Neuronal stem cell (in vitro differentiated cells): ENCODE measurements at regions not wholly inside any gene's neighbourhood (a gene's known extent, or its start where the extent isn't known, plus 50 kb on each side); places are given as distances from the start of the nearest gene placed in this dataset.

ENCODE experiments used
- DNase-seq: peaks from one replicate; pipeline ENCODE4 v3.0.0-alpha.2; 2013; ENCODE audit warnings: low spot score
- H2AFZ ChIP-seq: one replicate; pipeline ENCODE4 v1.6.1; 2013; ENCODE audit warnings: mild to moderate bottlenecking, low read length, inconsistent platforms
- H2AK5ac ChIP-seq: 2 replicates; pipeline ENCODE4 v1.6.1; 2013; ENCODE audit warnings: low read depth, mild to moderate bottlenecking, inconsistent platforms, low read length, moderate library complexity, mixed read lengths
- H2BK120ac ChIP-seq: 2 replicates; pipeline ENCODE4 v1.6.1; 2013; ENCODE audit warnings: low read depth, mild to moderate bottlenecking, inconsistent platforms, low read length, moderate library complexity, mixed read lengths
- H2BK12ac ChIP-seq: one replicate; pipeline ENCODE4 v1.6.1; 2013; ENCODE audit warnings: low read length, inconsistent platforms
- H2BK15ac ChIP-seq: 2 replicates; pipeline ENCODE4 v1.6.1; 2013; ENCODE audit warnings: mild to moderate bottlenecking, low read length, inconsistent platforms, mixed read lengths
- H2BK5ac ChIP-seq: one replicate; pipeline ENCODE4 v1.6.1; 2013; ENCODE audit warnings: inconsistent platforms, mild to moderate bottlenecking, low read length, moderate library complexity
- H3K14ac ChIP-seq: one replicate; pipeline ENCODE4 v1.6.1; 2013; ENCODE audit warnings: low read length, inconsistent platforms
- H3K18ac ChIP-seq: 2 replicates; pipeline ENCODE4 v1.6.1; 2013; ENCODE audit warnings: low read length, inconsistent platforms
- H3K23ac ChIP-seq: 2 replicates; pipeline ENCODE4 v1.6.1; 2013; ENCODE audit warnings: low read depth, mild to moderate bottlenecking, mixed read lengths, low read length, inconsistent platforms; ENCODE audit not compliant: poor library complexity
- H3K27ac ChIP-seq: replicated peaks from 3 replicates; pipeline ENCODE4 v1.5.1; 2013; ENCODE audit warnings: low read length, inconsistent platforms
- H3K27me3 ChIP-seq, 3 experiments: 2 replicates each; pipeline ENCODE4 v1.6.1; 2013; ENCODE audit warnings: low read length in 3 of 3, mild to moderate bottlenecking in 2 of 3, inconsistent platforms in 1 of 3, low read depth in 1 of 3, mixed read lengths in 1 of 3, moderate library complexity in 1 of 3; ENCODE audit not compliant: control insufficient read depth in 3 of 3, insufficient read depth in 3 of 3
- H3K36me3 ChIP-seq, 2 donors: replicated peaks in 1 of 2; 2 replicates each; pipeline ENCODE4 v1.6.1; 2013; ENCODE audit warnings: low read length in 2 of 2; ENCODE audit not compliant: control insufficient read depth in 2 of 2, insufficient read depth in 2 of 2
- H3K4ac ChIP-seq: 2 replicates; pipeline ENCODE4 v1.6.1; 2013; ENCODE audit warnings: inconsistent platforms, mild to moderate bottlenecking, low read length, moderate library complexity
- H3K4me1 ChIP-seq, 2 donors: 1 replicate in 1 of 2; 2 replicates in 1 of 2; pipeline ENCODE4 v1.6.1; 2013; ENCODE audit warnings: low read length in 2 of 2, low read depth in 1 of 2; ENCODE audit not compliant: control insufficient read depth in 2 of 2, insufficient read depth in 1 of 2
- H3K4me2 ChIP-seq: one replicate; pipeline ENCODE4 v1.6.1; 2013; ENCODE audit warnings: mild to moderate bottlenecking, low read length, inconsistent platforms; ENCODE audit not compliant: insufficient read depth, poor library complexity, severe bottlenecking
- H3K4me3 ChIP-seq, 2 donors: 2 replicates each; pipeline ENCODE4 v1.5.1; 2013; ENCODE audit warnings: low read length in 2 of 2, mild to moderate bottlenecking in 2 of 2, inconsistent platforms in 1 of 2, moderate library complexity in 1 of 2
- H3K79me1 ChIP-seq: one replicate; pipeline ENCODE4 v1.6.1; 2013; ENCODE audit warnings: low read depth, mild to moderate bottlenecking, inconsistent platforms, low read length, moderate library complexity
- H3K9ac ChIP-seq: one replicate; pipeline ENCODE4 v1.6.1; 2013; ENCODE audit warnings: mild to moderate bottlenecking, low read depth, low read length, inconsistent platforms; ENCODE audit not compliant: poor library complexity
- H3K9me3 ChIP-seq, 2 donors: replicated peaks in 1 of 2; 2 replicates each; pipeline versions ENCODE3 to v1.6.1; 2013; ENCODE audit warnings: low read length in 2 of 2, mild to moderate bottlenecking in 2 of 2, inconsistent platforms in 1 of 2, low read depth in 1 of 2, mixed read lengths in 1 of 2, moderate library complexity in 1 of 2; ENCODE audit not compliant: control insufficient read depth in 2 of 2, insufficient read depth in 1 of 2
- H4K8ac ChIP-seq: one replicate; pipeline ENCODE4 v1.6.1; 2013; ENCODE audit warnings: low read depth, mild to moderate bottlenecking, inconsistent platforms, low read length, moderate library complexity
- H4K91ac ChIP-seq: one replicate; pipeline ENCODE4 v1.6.1; 2013; ENCODE audit warnings: low read length, low read depth, mild to moderate bottlenecking, inconsistent platforms; ENCODE audit not compliant: poor library complexity
- WGBS, 2 donors: extraction: QIAGEN DNeasy Blood & Tissue Kit; methylation state at CpG; one replicate each; pipeline ENCODE4 v1.1.7; 2013; ENCODE audit warnings: missing lambda C conversion rate in 2 of 2, mixed read lengths in 1 of 2; ENCODE audit not compliant: insufficient read length in 2 of 2, insufficient replicate concordance in 1 of 2; ENCODE audit errors: extremely low coverage in 2 of 2; 5-methylcytosine and 5-hydroxymethylcytosine counted together

DNA sequence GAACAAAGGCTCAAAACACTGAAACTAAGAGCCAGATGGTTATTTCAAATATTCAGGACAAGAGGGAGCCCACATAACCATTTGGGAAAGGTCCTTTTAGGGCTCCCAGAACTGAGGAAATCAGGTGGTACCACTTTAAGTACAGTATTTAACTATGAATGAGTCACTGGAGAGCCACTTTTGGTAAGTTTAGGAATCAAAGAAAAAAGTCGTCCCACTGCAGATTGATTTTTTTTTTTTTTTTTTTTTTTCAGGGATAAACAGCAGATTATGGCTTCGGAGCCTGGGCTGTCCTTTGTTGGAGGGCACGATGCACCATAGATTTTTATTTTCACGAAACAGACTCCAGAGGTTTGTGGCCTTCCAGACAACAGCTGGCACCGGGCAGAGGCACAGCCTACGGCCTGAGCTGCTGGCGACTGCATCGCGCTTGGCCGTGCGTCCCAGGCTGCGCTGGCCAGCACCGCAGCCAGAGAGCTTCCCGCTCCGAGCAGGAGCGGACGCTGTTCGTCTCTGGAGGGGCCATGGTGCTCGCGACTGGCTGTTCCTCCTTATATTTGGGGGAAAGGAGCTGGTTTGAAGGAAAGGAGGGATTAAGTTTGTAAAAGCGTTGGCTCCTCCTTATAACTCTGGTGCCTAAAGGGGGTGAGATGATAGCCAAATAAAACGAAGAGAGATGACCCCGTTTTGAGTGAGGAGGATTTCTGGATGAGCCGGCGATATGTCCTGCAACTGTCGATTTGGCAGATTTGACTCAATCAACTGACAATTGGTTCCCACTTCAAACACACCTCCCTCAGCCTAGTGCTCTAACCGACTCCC is 152.9 kb upstream of the GOLIM4 start:
- Histone ChIP-seq H3K9ac (peak overlapping the region; percentile 75), H2AFZ (peak overlapping the region; percentile 89), H3K27ac (peak overlapping the region; percentile 100), H3K36me3 (peaks cover 0 to 16% of the 10 kb centered on the region in 2 donors), H3K4me3 (peak overlapping the region; percentile 87 to 98), H3K79me1 (no peaks in the 10 kb centered on the region), H3K4me2 (peak overlapping the region; percentile 98), H2BK12ac (no peak overlapping the region), H2BK120ac (no peak overlapping the region), H4K91ac (no peak overlapping the region), H2AK5ac (no peak overlapping the region), H2BK15ac (no peak overlapping the region), H3K9me3 (peaks cover 0 to 14% of the 10 kb centered on the region in 2 donors), H3K23ac (no peak overlapping the region), H3K4ac (no peak overlapping the region), H4K8ac (no peak overlapping the region), H3K4me1 (peaks cover 0 to 1% of the 10 kb centered on the region in 2 donors), H2BK5ac (peak overlapping the region; percentile 98), H3K18ac (peak overlapping the region; percentile 100), H3K14ac (no peak overlapping the region), H3K27me3 (no peaks in the 10 kb centered on the region)
- peak; percentile 57 for DNase-seq
- WGBS, 2 donors = no CpG with 5 or more reads among the region's 27 CpGs

GRCh38 chr3:168241156-168241555 is 145.4 kb upstream of the GOLIM4 start:
- no peak overlapping the region for H3K4ac ChIP-seq
- H3K14ac ChIP-seq = no peak overlapping the region
- H2AK5ac ChIP-seq = no peak overlapping the region
- H3K36me3 ChIP-seq = no peaks in the 10 kb centered on the region
- H2BK120ac ChIP-seq = no peak overlapping the region
- H3K18ac ChIP-seq = no peak overlapping the region
- no peak overlapping the region for H2BK5ac ChIP-seq
- H4K8ac ChIP-seq = no peak overlapping the region
- H3K27me3 ChIP-seq = no peaks in the 10 kb centered on the region
- no peak overlapping the region for H3K4me2 ChIP-seq
- no peak overlapping the region for H3K4me3 ChIP-seq
- H3K4me1 ChIP-seq = no peaks in the 10 kb centered on the region
- no peak overlapping the region for H3K27ac ChIP-seq
- H2BK15ac ChIP-seq = no peak overlapping the region
- no peak overlapping the region for H2BK12ac ChIP-seq
- no CpG with 5 or more reads among the region's 5 CpGs for WGBS, 2 donors
- H4K91ac ChIP-seq = no peak overlapping the region
- DNase-seq = no peak
- H3K79me1 ChIP-seq = no peaks in the 10 kb centered on the region
- no peak overlapping the region for H3K9ac ChIP-seq
- no peak overlapping the region for H2AFZ ChIP-seq
- H3K23ac ChIP-seq = no peak overlapping the region
- peaks cover 0 to 7% of the 10 kb centered on the region in 2 donors for H3K9me3 ChIP-seq

DNA sequence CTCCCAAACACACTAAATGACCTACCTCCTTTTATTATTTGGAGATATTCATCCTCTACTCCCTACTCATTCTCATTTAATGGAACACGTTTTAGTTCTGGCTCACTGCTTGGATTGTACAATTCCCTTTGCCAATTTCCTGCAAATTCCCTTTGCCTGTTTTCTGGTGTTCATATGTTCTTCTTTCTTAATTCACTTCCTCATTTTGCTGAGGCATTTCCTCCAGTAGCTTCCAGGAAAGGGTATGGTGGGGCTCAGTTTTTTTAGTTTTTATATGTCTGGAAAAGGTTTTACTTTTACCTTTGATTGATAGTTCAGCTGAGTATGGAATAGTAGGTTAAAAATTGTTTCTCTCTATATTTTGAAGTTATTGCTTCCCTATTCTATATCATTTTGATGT is 143.6 kb upstream of the GOLIM4 start:
- no peak overlapping the region for H3K14ac ChIP-seq
- WGBS, 2 donors = no CpG with 5 or more reads among the region's 1 CpG

DNA sequence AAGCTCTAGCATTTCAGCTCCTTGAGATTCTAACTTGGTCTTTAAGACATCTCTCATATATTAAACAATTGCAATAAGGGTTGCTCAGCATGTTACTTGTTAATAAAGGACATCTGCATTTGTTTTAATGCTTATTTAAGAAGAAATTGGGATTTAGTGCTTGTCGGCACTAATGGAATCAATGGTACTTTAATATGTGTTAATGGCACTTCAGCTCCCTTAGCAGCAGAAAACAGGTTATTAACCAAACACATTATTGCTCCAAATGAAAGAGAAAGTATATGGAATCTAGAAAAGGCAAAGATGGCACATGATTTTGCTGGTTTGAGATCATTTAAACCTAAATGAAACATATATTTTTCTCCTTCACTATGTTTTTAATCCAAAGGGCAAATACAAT is 137.3 kb upstream of the GOLIM4 start:
- Histone ChIP-seq H2BK5ac (no peak overlapping the region), H2BK120ac (no peak overlapping the region), H2AFZ (no peak overlapping the region), H3K14ac (no peak overlapping the region), H3K18ac (no peak overlapping the region), H3K79me1 (no peaks in the 10 kb centered on the region), H3K23ac (no peak overlapping the region), H4K91ac (no peak overlapping the region), H3K4me3 (no peak overlapping the region), H3K4me1 (no peaks in the 10 kb centered on the region), H3K4me2 (no peak overlapping the region), H2AK5ac (no peak overlapping the region), H3K27ac (no peak overlapping the region), H3K9ac (no peak overlapping the region), H2BK15ac (no peak overlapping the region), H3K36me3 (no peaks in the 10 kb centered on the region), H3K27me3 (no peaks in the 10 kb centered on the region), H2BK12ac (no peak overlapping the region), H4K8ac (no peak overlapping the region), H3K4ac (no peak overlapping the region), H3K9me3 (no peaks in the 10 kb centered on the region)
- WGBS, 2 donors = no CpG with 5 or more reads among the region's 1 CpG
- no peak for DNase-seq

More for the DNA sequence above, 143.6 kb upstream of the GOLIM4 start:
- no peak overlapping the region for H3K4me3 ChIP-seq
- no peak overlapping the region for H4K8ac ChIP-seq
- no peaks in the 10 kb centered on the region for H3K4me1 ChIP-seq
- H2AK5ac ChIP-seq = no peak overlapping the region
- no peak overlapping the region for H4K91ac ChIP-seq
- H3K27ac ChIP-seq = no peak overlapping the region
- H3K9me3 ChIP-seq = peaks cover 0 to 7% of the 10 kb centered on the region in 2 donors
- H3K18ac ChIP-seq = no peak overlapping the region
- no peak overlapping the region for H3K9ac ChIP-seq
- H2BK120ac ChIP-seq = no peak overlapping the region
- H2BK5ac ChIP-seq = no peak overlapping the region
- no peaks in the 10 kb centered on the region for H3K79me1 ChIP-seq
- H3K4ac ChIP-seq = no peak overlapping the region
- no peaks in the 10 kb centered on the region for H3K27me3 ChIP-seq
- no peak overlapping the region for H2AFZ ChIP-seq
- H2BK15ac ChIP-seq = no peak overlapping the region
- H3K23ac ChIP-seq = no peak overlapping the region
- no peak overlapping the region for H3K4me2 ChIP-seq
- no peaks in the 10 kb centered on the region for H3K36me3 ChIP-seq
- DNase-seq = no peak
- no peak overlapping the region for H2BK12ac ChIP-seq
